Esophagus (tissue), 2 donors: ENCODE measurements at regions not wholly inside any gene's neighbourhood (a gene's known extent, or its start where the extent isn't known, plus 50 kb on each side); places are given as distances from the start of the nearest gene placed in this dataset.

ENCODE experiments used
- H3K27ac ChIP-seq, 2 donors: one replicate each; pipeline ENCODE4 v1.5.1; 2013; ENCODE audit warnings: low read depth in 2 of 2, mild to moderate bottlenecking in 2 of 2, inconsistent platforms in 1 of 2, low read length in 1 of 2, moderate library complexity in 1 of 2
- H3K27me3 ChIP-seq, 2 donors: one replicate each; pipeline ENCODE4 v1.6.1; 2013; ENCODE audit warnings: low read length in 2 of 2, control low read depth in 1 of 2, mild to moderate bottlenecking in 1 of 2; ENCODE audit not compliant: insufficient read depth in 2 of 2, control insufficient read depth in 1 of 2
- H3K36me3 ChIP-seq, 2 donors: one replicate each; pipeline ENCODE4 v1.6.1; 2013; ENCODE audit warnings: low read length in 1 of 2; ENCODE audit not compliant: control insufficient read depth in 2 of 2, insufficient read depth in 2 of 2
- H3K4me1 ChIP-seq, 2 donors: one replicate each; pipeline ENCODE4 v1.6.1; 2013; ENCODE audit warnings: low read length in 1 of 2; ENCODE audit not compliant: control insufficient read depth in 2 of 2, insufficient read depth in 2 of 2
- H3K4me3 ChIP-seq, 2 donors: one replicate each; pipeline ENCODE4 v1.5.1; 2013; ENCODE audit warnings: low read length in 2 of 2, mild to moderate bottlenecking in 2 of 2, low read depth in 1 of 2, moderate library complexity in 1 of 2
- H3K9me3 ChIP-seq, 2 donors: one replicate each; pipeline ENCODE4 v1.6.1; 2013; ENCODE audit warnings: mild to moderate bottlenecking in 2 of 2, low read depth in 1 of 2, low read length in 1 of 2, moderate library complexity in 1 of 2; ENCODE audit not compliant: control insufficient read depth in 2 of 2, insufficient read depth in 1 of 2
- WGBS, 2 donors: extraction: QIAGEN DNeasy Blood & Tissue Kit; methylation state at CpG; one replicate each; pipeline ENCODE4 v1.1.7; 2013; 5-methylcytosine and 5-hydroxymethylcytosine counted together
- donor health status: healthy with polysubstance abuse.
- donor health status: Bipolar disorder and iron deficiency.

DNA sequence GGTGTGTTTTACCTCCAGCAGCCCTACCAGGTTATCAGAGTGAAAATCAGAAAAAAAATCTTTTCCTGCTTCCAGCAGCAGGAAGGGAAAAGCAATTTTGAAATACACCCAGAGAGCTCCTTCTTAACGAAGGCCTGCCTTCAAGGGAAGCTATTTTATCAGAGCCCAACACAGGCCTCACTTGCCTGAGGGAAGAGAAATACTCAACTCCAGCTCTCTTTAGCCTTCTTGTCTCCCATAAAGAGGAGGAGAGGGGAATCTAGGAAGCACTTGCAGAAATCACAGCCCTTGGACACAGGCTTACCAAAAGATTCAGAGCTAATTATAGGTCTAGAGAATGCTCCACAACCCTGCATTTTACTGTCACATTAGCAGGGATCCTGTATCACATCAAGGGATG, 896.1 kb upstream of the CNTNAP5 start:
- Histone ChIP-seq H3K27me3 (no peaks in the 10 kb centered on the region), H3K4me3 (no peak overlapping the region), H3K36me3 (no peaks in the 10 kb centered on the region), H3K4me1 (no peaks in the 10 kb centered on the region), H3K27ac (no peak overlapping the region), H3K9me3 (peaks cover 0 to 3% of the 10 kb centered on the region in 2 donors)
- 46 to 50% methylated on average over 1 of the region's 1 CpG for WGBS, 2 donors

DNA sequence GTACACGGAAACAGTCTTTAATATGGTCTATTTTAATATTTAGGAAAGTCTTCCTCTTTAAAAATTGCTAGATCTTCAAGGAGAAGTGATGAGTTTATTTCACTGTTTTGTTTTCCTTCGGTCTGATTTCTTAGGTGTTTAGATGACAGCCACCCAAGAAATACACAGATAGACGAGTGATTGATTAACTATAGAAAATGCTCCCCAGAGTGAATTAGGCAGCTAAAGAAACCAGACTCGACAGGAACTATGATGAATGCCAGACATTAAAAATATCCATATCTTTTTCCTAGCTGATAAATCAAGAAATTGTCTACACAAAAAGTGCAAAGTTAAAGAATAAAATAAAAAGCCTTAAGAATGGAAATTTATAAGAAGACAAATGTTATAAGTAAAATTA, 888.7 kb upstream of the CNTNAP5 start:
- Histone ChIP-seq H3K9me3 (peaks cover 0 to 3% of the 10 kb centered on the region in 2 donors), H3K27ac (no peak overlapping the region), H3K4me3 (no peak overlapping the region), H3K4me1 (no peaks in the 10 kb centered on the region), H3K36me3 (no peaks in the 10 kb centered on the region), H3K27me3 (no peaks in the 10 kb centered on the region)
- WGBS, 2 donors = 69 to 71% methylated on average over 4 of the region's 4 CpGs

DNA sequence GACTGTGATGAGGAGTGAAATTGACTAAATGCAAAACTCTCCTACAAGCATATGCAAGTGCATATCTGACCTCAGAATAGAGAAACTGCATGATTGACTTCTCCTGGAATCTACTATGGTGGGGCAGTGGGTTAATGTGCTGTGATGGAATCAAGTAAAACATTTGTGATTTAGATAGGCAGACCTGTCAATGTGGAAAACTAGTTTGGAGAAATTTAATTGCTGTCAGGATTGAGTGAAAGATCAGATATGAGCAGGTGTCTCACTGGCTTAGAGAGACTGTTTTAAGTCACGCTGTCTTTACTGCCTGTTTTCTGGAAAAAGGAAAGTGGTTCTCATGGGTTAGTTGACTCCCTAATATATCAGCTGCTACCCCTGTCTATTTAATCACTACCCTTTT, 881.0 kb upstream of the CNTNAP5 start:
- no peak overlapping the region for H3K27ac ChIP-seq
- no peaks in the 10 kb centered on the region for H3K4me1 ChIP-seq
- H3K36me3 ChIP-seq = no peaks in the 10 kb centered on the region
- no peaks in the 10 kb centered on the region for H3K27me3 ChIP-seq
- 91 to 95% methylated on average over 1 of the region's 1 CpG for WGBS, 2 donors
- H3K9me3 ChIP-seq = no peaks in the 10 kb centered on the region
- no peak overlapping the region for H3K4me3 ChIP-seq

DNA sequence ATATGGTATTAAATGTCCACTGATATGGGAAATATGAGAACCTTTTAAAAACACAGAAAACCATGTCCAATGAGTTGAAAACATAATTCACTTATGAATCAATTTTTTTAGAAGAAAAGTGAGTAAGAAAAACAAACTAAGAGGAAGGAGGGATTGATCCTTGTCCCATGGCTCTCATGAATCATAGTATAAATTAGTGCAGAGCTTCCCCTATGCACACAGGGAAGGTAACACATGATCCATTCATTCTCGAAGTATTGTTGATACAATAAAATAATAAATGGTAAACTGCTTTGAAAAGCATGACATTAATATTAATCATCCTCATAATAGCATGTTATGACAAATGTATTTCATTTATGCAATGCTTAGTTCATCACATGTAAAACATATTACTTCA, 872.0 kb upstream of the CNTNAP5 start:
- no peaks in the 10 kb centered on the region for H3K4me1 ChIP-seq
- H3K4me3 ChIP-seq = no peak overlapping the region
- H3K9me3 ChIP-seq = no peaks in the 10 kb centered on the region
- H3K27ac ChIP-seq = no peak overlapping the region
- no peaks in the 10 kb centered on the region for H3K36me3 ChIP-seq
- H3K27me3 ChIP-seq = no peaks in the 10 kb centered on the region
- WGBS, 2 donors = 20 to 29% methylated on average over 1 of the region's 1 CpG

DNA sequence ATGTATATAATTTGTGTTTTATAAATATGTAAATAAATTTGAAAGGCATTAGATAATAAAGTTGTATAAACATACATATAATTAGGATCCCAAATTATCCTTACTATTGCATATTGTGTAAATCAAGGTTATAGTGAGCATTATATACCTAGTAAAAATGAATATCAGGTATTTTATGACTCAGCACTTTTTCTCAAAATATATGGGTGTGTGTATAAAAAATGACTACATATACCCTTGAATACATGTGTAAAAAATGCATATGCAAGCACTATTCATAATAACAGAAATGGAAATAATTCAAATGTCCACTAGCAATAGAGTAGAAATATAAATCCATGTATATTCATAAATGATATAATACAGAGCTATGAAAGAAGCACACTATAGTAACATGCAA, 870.9 kb upstream of the CNTNAP5 start:
- H3K27ac ChIP-seq = no peak overlapping the region
- H3K36me3 ChIP-seq = no peaks in the 10 kb centered on the region

DNA sequence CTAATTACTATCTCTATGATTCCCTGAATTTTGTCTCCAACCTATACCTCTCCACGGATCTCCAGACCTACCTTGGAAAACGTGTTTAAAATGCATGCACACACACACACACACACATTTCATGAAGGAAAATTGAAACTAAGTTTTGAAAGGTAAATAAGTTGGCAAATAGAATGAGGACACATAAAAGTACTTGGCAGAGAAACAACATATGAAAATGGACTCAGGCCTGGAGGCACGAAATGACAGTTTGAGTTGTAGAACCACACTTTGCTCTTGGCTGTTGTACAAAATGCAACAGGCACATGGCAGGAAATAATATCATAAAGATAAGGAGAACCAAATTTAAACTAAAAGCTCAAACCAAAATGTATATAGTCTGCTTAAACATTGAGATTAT, 868.1 kb upstream of the CNTNAP5 start:
- no peaks in the 10 kb centered on the region for H3K36me3 ChIP-seq

More for the DNA sequence above, 870.9 kb upstream of the CNTNAP5 start:
- H3K4me1 ChIP-seq = no peaks in the 10 kb centered on the region
- no peak overlapping the region for H3K4me3 ChIP-seq
- H3K27me3 ChIP-seq = no peaks in the 10 kb centered on the region
- H3K9me3 ChIP-seq = no peaks in the 10 kb centered on the region

DNA sequence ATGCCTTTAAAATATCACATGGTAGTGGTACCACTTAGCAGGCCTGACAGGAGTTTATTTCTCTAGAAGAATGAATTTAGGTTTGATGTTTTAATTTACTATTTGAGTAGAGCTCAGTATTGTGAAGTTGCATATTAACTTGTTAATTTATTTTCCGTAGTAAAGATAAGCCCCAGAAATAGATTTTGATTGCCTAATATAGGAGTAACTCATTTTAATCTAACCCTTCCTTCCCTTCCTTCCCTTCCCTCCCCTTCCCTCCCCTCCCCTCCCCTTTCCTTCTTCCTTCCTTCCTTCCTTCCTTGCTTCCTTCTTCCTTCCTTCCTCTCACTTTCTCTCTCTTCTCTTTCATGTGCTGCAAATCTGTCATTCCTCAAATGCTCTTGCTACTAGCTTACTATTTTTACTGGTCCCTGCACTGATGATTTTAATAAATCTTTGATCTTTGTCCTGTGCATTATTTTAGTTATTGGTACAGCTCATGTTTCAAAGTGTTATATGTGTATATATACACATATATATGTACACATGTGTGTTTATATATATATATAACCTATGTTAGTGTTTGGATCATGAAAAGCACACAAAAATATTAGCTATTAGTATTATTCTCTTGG, 862.6 kb upstream of the CNTNAP5 start:
- Histone ChIP-seq H3K9me3 (no peaks in the 10 kb centered on the region), H3K4me3 (no peak overlapping the region), H3K4me1 (no peaks in the 10 kb centered on the region), H3K27ac (no peak overlapping the region), H3K36me3 (no peaks in the 10 kb centered on the region), H3K27me3 (no peaks in the 10 kb centered on the region)
- 47 to 70% methylated on average over 1 of the region's 1 CpG for WGBS, 2 donors

More for the DNA sequence above, 868.1 kb upstream of the CNTNAP5 start:
- WGBS, 2 donors = 47 to 56% methylated on average over 3 of the region's 3 CpGs
- Histone ChIP-seq H3K9me3 (no peaks in the 10 kb centered on the region), H3K4me1 (no peaks in the 10 kb centered on the region), H3K27me3 (no peaks in the 10 kb centered on the region), H3K27ac (no peak overlapping the region), H3K4me3 (no peak overlapping the region)

DNA sequence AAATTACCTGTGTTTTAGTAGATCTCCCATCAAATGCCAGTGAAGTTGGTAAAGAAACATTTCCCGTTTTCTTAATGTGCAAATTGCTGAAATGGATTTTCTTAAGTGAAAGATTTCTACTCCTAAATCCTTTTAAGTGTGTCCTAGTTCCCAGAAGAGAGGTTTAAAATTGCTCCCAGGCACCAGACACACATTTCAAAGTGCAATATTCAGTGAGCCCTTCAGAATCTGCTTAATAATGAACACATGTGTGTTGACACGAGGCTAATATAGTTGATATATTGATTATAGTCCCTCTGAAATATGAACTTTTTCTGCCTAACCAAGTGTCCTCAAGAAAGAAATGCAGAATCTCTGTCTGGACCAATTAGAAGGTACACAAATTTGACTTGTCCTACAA, 861.7 kb upstream of the CNTNAP5 start:
- Histone ChIP-seq H3K4me1 (no peaks in the 10 kb centered on the region), H3K27me3 (no peaks in the 10 kb centered on the region), H3K27ac (no peak overlapping the region), H3K4me3 (no peak overlapping the region), H3K9me3 (no peaks in the 10 kb centered on the region), H3K36me3 (no peaks in the 10 kb centered on the region)
- 34 to 38% methylated on average over 2 of the region's 2 CpGs for WGBS, 2 donors

DNA sequence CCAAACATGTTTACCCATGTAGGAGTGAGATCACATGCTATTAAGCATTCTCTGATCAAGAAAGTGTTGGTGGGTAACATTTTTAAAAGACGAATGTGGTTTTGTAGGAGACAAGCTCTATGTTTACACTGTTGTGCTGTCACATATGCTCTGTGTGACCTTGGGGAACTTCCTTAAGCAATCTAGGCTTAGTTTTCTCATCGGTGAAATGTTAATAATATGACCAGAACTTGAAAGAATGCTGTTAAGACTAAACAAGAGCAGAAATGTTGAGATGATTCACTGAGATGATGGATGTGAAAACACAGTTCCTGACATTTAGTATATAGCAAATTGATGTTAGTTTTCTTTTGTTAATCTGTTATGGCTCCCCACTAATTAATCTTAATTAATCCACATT, 860.9 kb upstream of the CNTNAP5 start:
- Histone ChIP-seq H3K27me3 (no peaks in the 10 kb centered on the region), H3K4me3 (no peak overlapping the region), H3K27ac (no peak overlapping the region), H3K9me3 (peaks cover 0 to 3% of the 10 kb centered on the region in 2 donors), H3K36me3 (no peaks in the 10 kb centered on the region), H3K4me1 (no peaks in the 10 kb centered on the region)
- 23% methylated on average over 2 of the region's 2 CpGs for WGBS, 2 donors

DNA sequence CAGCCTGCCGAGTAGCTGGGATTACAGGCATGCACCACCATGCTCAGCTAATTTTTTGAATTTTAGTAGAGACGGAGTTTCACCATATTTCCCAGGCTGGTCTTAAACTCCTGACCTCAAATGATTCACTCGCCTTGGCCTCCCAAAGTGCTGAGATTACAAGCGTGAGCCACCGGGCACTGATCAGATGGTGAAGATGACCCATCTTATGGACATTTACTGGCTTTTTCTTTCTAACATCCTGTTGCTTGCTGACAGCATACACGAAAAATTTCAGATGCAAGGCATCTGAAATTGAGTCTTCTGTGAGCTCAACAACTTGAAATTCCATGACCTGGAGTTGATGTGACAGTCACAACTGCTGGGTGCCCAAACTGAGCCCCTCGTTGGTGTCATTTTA, 859.5 kb upstream of the CNTNAP5 start:
- H3K9me3 ChIP-seq = peaks cover 0 to 3% of the 10 kb centered on the region in 2 donors
- WGBS, 2 donors = 69 to 84% methylated on average over 7 of the region's 7 CpGs
- no peak overlapping the region for H3K4me3 ChIP-seq
- H3K36me3 ChIP-seq = no peaks in the 10 kb centered on the region
- H3K27me3 ChIP-seq = no peaks in the 10 kb centered on the region
- H3K27ac ChIP-seq = no peak overlapping the region
- no peaks in the 10 kb centered on the region for H3K4me1 ChIP-seq
